ENCODE measurements at regions not wholly inside any gene's neighbourhood (a gene's known extent, or its start where the extent isn't known, plus 50 kb on each side); places are given as distances from the start of the nearest gene placed in this dataset.

DNA sequence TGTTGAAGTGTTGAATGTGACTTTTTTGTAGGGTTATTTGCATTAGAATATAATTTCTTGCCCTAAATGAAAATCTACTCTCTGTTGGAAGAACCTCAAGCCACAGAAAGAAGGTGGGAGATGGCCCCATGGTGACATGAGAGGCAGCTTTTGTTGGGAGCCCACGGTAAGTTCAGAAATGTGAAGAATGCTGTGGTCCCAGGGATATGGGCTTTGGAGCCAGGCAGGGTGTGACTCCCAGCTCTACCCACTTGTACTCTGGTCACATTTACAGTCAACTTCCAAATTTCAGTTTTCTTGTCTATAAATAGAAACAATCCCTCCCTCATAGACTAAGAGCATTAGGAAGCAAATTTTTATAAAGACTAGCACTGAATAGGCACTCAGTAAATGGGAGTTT lies 177.8 kb downstream of the RAB28 start:
- TF ChIP-seq ZBTB21 (tag by site-specific recombination; IDR thresholded peaks at IDR 0.05) = no peak
- TF ChIP-seq, protein P1, sequence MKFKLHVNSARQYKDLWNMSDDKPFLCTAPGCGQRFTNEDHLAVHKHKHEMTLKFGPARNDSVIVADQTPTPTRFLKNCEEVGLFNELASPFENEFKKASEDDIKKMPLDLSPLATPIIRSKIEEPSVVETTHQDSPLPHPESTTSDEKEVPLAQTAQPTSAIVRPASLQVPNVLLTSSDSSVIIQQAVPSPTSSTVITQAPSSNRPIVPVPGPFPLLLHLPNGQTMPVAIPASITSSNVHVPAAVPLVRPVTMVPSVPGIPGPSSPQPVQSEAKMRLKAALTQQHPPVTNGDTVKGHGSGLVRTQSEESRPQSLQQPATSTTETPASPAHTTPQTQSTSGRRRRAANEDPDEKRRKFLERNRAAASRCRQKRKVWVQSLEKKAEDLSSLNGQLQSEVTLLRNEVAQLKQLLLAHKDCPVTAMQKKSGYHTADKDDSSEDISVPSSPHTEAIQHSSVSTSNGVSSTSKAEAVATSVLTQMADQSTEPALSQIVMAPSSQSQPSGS (tag by site-specific recombination; IDR thresholded peaks at IDR 0.05; ENCODE audit: low read depth) = no peak
- TF ChIP-seq, protein P2, sequence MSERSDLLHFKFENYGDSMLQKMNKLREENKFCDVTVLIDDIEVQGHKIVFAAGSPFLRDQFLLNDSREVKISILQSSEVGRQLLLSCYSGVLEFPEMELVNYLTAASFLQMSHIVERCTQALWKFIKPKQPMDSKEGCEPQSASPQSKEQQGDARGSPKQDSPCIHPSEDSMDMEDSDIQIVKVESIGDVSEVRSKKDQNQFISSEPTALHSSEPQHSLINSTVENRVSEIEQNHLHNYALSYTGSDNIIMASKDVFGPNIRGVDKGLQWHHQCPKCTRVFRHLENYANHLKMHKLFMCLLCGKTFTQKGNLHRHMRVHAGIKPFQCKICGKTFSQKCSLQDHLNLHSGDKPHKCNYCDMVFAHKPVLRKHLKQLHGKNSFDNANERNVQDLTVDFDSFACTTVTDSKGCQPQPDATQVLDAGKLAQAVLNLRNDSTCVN (tag by site-specific recombination; optimal IDR thresholded peaks at IDR 0.05) = no peak
